ENCODE measurements at regions not wholly inside any gene's neighbourhood (a gene's known extent, or its start where the extent isn't known, plus 50 kb on each side); places are given as distances from the start of the nearest gene placed in this dataset.
"Not testable (repeated sequence)": the region's sequence is repeated elsewhere in the genome, so short reads cannot be mapped to it uniquely, and the experiment has no call there.

GRCh38 chr14:83118029-83118428 lies 1584.4 kb upstream of the SEL1L start:
- DNase-seq (ENCODE audit: low read depth in 4 of 4, low spot score in 3 of 4): no peak

- no peak for DNase-seq (ENCODE audit: low read depth in 4 of 4, low spot score in 3 of 4)
These were observed 1586.5 kb upstream of the SEL1L start for GRCh38 chr14:83120187-83120586.

- DNase-seq (ENCODE audit: low read depth in 4 of 4, low spot score in 3 of 4): no peak
These were observed 1592.4 kb upstream of the SEL1L start for GRCh38 chr14:83126076-83126475.

- no peak for DNase-seq (ENCODE audit: low read depth in 4 of 4, low spot score in 3 of 4)
These were observed 1595.1 kb upstream of the SEL1L start for GRCh38 chr14:83128783-83129182.

GRCh38 chr14:83129496-83129895 lies 1595.8 kb upstream of the SEL1L start:
- no peak for DNase-seq (ENCODE audit: low read depth in 4 of 4, low spot score in 3 of 4)

- DNase-seq (ENCODE audit: low read depth in 4 of 4, low spot score in 3 of 4): no peak
These were observed 1600.5 kb upstream of the SEL1L start for GRCh38 chr14:83133981-83134645.

GRCh38 chr14:83140756-83141155 lies 1607.1 kb upstream of the SEL1L start:
- no peak for DNase-seq (ENCODE audit: low read depth in 4 of 4, low spot score in 3 of 4)

GRCh38 chr14:83147006-83147405 lies 1613.4 kb upstream of the SEL1L start:
- DNase-seq (ENCODE audit: low read depth in 4 of 4, low spot score in 3 of 4): no peak

- no peak for DNase-seq (ENCODE audit: low read depth in 4 of 4, low spot score in 3 of 4)
These were observed 1617.9 kb upstream of the SEL1L start for GRCh38 chr14:83151571-83151970.

GRCh38 chr14:83153081-83153480 lies 1619.4 kb upstream of the SEL1L start:
- no peak for DNase-seq (ENCODE audit: low read depth in 4 of 4, low spot score in 3 of 4)

GRCh38 chr14:83162361-83162929 lies 1628.8 kb upstream of the SEL1L start:
- no peak for DNase-seq (ENCODE audit: low read depth in 4 of 4, low spot score in 3 of 4)

- DNase-seq (ENCODE audit: low read depth in 4 of 4, low spot score in 3 of 4): no peak
These were observed 1629.4 kb upstream of the SEL1L start for GRCh38 chr14:83163016-83163415.

GRCh38 chr14:83164016-83164415 lies 1630.4 kb upstream of the SEL1L start:
- no peak for DNase-seq (ENCODE audit: low read depth in 4 of 4, low spot score in 3 of 4)

GRCh38 chr14:83164591-83164990 lies 1630.9 kb upstream of the SEL1L start:
- DNase-seq (ENCODE audit: low read depth in 4 of 4, low spot score in 3 of 4): no peak

GRCh38 chr14:83170165-83170564 lies 1636.5 kb upstream of the SEL1L start:
- no peak for DNase-seq (ENCODE audit: low read depth in 4 of 4, low spot score in 3 of 4)

GRCh38 chr14:83171761-83172160 lies 1638.1 kb upstream of the SEL1L start:
- DNase-seq (ENCODE audit: low read depth in 4 of 4, low spot score in 3 of 4): no peak

- no peak for DNase-seq (ENCODE audit: low read depth in 4 of 4, low spot score in 3 of 4)
These were observed 1638.7 kb upstream of the SEL1L start for GRCh38 chr14:83172363-83172762.

GRCh38 chr14:83173687-83174086 lies 1640.0 kb upstream of the SEL1L start:
- DNase-seq (ENCODE audit: low read depth in 4 of 4, low spot score in 3 of 4): no peak

- DNase-seq (ENCODE audit: low read depth in 4 of 4, low spot score in 3 of 4): no peak
These were observed 1650.9 kb upstream of the SEL1L start for GRCh38 chr14:83184531-83184930.

- DNase-seq (ENCODE audit: low read depth in 4 of 4, low spot score in 3 of 4): not testable (repeated sequence)
These were observed 1654.7 kb upstream of the SEL1L start for GRCh38 chr14:83188311-83188710.

- no peak for DNase-seq (ENCODE audit: low read depth in 4 of 4, low spot score in 3 of 4)
These were observed 1662.6 kb upstream of the SEL1L start for GRCh38 chr14:83196236-83196635.

GRCh38 chr14:83197271-83197670 lies 1663.6 kb upstream of the SEL1L start:
- no peak for DNase-seq (ENCODE audit: low read depth in 4 of 4, low spot score in 3 of 4)

- no peak for DNase-seq (ENCODE audit: low read depth in 4 of 4, low spot score in 3 of 4)
These were observed 1673.9 kb upstream of the SEL1L start for GRCh38 chr14:83207550-83207949.
